ENCODE measurements at regions not wholly inside any gene's neighbourhood (a gene's known extent, or its start where the extent isn't known, plus 50 kb on each side); places are given as distances from the start of the nearest gene placed in this dataset.

DNA sequence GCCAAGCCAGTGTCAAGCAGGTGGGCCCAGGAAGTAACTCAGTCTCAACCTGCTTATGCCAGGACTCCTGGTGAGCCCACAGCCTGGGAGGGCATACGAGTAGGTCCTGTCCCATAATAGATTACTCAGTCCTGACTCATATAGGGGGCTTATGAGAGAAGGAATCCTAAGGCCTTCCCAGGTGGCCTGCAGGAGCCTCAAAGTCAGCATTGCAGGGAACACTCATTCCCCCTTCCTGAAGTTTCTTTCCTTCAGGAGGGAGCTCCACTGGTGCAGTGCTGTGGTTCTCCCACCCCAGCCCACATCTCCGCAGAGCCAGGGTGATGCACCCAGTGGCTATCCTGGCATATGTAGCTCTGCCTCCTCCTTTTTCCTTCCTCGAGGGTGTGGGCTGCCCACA is 137.3 kb downstream of the ZIC5 start:
- H3K27ac ChIP-seq (ENCODE audit: low read depth), result no peak overlapping the region
- H3K4me3 ChIP-seq (ENCODE audit: low read depth, low read length), result no peak overlapping the region
- no peaks in the 10 kb centered on the region for H3K36me3 ChIP-seq (ENCODE audit: insufficient read depth)
- WGBS, result 75% methylated on average over 3 of the region's 3 CpGs
- no peak for DNase-seq (ENCODE audit: extremely low spot score)
- no peaks in the 10 kb centered on the region for H3K4me1 ChIP-seq (ENCODE audit: insufficient read depth)

- Histone ChIP-seq H3K4me3 (ENCODE audit: low read depth, low read length) (no peak overlapping the region), H3K36me3 (ENCODE audit: insufficient read depth) (no peaks in the 10 kb centered on the region), H3K27ac (ENCODE audit: low read depth) (no peak overlapping the region), H3K4me1 (ENCODE audit: insufficient read depth) (no peaks in the 10 kb centered on the region)
- DNase-seq (ENCODE audit: extremely low spot score), result no peak
- WGBS, result 79% methylated on average over 1 of the region's 1 CpG
Observed at GRCh38 chr13:99832347-99832746, 139.2 kb downstream of the ZIC5 start.

DNA sequence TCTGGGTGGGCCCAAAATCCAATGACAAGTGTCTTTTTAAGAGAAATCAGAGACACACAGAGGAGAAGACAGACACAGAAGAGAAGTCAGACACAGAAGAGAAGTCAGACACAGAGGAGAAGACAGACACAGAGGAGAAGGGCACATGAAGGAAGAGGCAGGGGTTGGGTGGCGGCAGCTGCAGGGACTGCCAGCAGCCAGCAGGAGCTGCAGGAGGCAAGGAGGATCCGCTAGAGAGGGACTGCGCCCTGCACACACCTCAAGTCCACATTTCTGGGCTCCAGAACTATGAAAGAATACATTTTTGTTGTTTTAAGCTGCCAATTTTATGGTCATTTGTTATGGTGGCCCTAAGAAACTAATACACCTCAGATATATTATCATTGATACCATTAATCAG is 140.6 kb downstream of the ZIC5 start:
- H3K36me3 ChIP-seq (ENCODE audit: insufficient read depth), result no peaks in the 10 kb centered on the region
- H3K4me3 ChIP-seq (ENCODE audit: low read depth, low read length), result no peak overlapping the region
- H3K27ac ChIP-seq (ENCODE audit: low read depth), result no peak overlapping the region
- WGBS, result 88% methylated on average over 3 of the region's 3 CpGs
- no peak for DNase-seq (ENCODE audit: extremely low spot score)
- no peaks in the 10 kb centered on the region for H3K4me1 ChIP-seq (ENCODE audit: insufficient read depth)

DNA sequence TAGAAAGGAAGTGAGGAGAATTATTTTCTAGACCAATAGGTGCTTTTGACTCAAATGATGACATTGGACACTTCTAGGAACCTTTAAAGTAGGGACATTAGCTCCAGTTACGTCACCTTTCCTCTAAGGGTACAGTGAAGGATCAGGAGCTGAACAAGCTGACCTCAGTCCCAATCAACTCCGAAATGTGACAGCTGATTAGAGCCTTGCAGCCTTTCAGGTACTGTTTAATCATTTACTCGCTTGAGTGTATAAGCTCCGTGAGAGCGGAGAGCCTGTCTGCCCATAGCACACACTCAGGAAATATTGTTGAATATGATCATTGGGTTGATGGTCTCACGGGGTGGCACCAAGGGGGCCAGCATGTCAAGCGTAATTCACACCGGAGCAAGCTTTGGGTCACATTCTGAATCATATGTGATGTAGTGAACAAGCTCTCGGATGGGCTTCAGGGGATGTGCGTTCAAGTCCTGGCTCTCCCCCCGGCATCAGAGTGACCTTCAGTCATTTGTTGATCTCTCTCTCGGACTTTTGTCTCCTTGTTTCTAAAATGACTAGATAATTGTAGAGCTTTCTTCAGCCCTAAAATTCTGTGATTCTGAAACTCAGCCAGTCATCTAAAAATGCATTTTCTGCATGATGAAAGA is 141.9 kb downstream of the ZIC5 start:
- 92% methylated on average over 12 of the region's 12 CpGs for WGBS

GRCh38 chr13:99829161-99829560 is 142.4 kb downstream of the ZIC5 start:
- no peak for DNase-seq (ENCODE audit: extremely low spot score)
- 75% methylated on average over 5 of the region's 5 CpGs for WGBS
- Histone ChIP-seq H3K27ac (ENCODE audit: low read depth) (no peak overlapping the region), H3K4me3 (ENCODE audit: low read depth, low read length) (no peak overlapping the region), H3K36me3 (ENCODE audit: insufficient read depth) (no peaks in the 10 kb centered on the region), H3K4me1 (ENCODE audit: insufficient read depth) (no peaks in the 10 kb centered on the region)

More for the DNA sequence above, 141.9 kb downstream of the ZIC5 start:
- Histone ChIP-seq H3K4me1 (ENCODE audit: insufficient read depth) (no peaks in the 10 kb centered on the region), H3K27ac (ENCODE audit: low read depth) (no peak overlapping the region), H3K36me3 (ENCODE audit: insufficient read depth) (no peaks in the 10 kb centered on the region), H3K4me3 (ENCODE audit: low read depth, low read length) (no peak overlapping the region)
- no peak for DNase-seq (ENCODE audit: extremely low spot score)

DNA sequence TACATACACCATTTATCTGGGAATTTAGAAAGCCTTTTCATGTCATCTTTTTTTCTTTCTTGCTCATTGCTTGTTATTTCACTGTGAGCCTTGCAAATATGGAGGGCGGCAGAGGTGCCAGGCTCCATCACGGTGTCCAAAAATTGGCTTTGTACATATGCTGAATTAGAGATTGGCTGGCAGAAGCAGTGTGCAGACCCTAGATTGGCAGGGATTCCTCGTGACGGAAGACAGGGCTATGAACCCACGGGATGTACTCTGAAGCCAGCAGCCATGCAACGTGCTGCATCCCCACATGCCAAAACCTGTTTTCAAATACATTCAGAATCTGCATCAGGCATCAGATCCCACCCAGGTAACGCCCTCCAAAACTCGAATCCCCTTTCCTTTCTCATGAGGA is 142.8 kb downstream of the ZIC5 start:
- Histone ChIP-seq H3K4me1 (ENCODE audit: insufficient read depth) (no peaks in the 10 kb centered on the region), H3K4me3 (ENCODE audit: low read depth, low read length) (no peak overlapping the region), H3K27ac (ENCODE audit: low read depth) (no peak overlapping the region), H3K36me3 (ENCODE audit: insufficient read depth) (no peaks in the 10 kb centered on the region)
- no peak for DNase-seq (ENCODE audit: extremely low spot score)
- WGBS, result 85% methylated on average over 8 of the region's 8 CpGs

DNA sequence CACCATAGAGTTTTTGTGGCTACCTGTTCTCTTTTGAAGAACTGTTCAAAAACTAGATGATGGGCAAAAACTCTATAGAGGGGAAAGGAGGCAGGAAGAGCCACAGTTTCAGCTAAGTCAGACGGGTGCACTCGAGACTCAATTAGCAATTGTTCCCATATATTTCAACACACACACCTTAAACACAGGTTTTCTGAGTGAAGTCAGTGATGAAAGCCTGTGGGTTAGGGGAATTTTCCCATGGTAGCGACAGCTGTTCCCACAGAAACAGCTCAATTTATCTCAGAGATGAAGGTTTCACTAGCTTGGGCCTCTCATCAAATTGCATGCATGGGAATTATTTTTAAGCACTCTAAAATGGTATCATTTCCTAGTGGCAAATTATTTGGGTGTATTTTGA is 143.4 kb downstream of the ZIC5 start:
- no peak overlapping the region for H3K27ac ChIP-seq (ENCODE audit: low read depth)
- no peaks in the 10 kb centered on the region for H3K36me3 ChIP-seq (ENCODE audit: insufficient read depth)
- 83% methylated on average over 3 of the region's 3 CpGs for WGBS
- H3K4me1 ChIP-seq (ENCODE audit: insufficient read depth), result no peaks in the 10 kb centered on the region
- no peak overlapping the region for H3K4me3 ChIP-seq (ENCODE audit: low read depth, low read length)
- no peak for DNase-seq (ENCODE audit: extremely low spot score)

DNA sequence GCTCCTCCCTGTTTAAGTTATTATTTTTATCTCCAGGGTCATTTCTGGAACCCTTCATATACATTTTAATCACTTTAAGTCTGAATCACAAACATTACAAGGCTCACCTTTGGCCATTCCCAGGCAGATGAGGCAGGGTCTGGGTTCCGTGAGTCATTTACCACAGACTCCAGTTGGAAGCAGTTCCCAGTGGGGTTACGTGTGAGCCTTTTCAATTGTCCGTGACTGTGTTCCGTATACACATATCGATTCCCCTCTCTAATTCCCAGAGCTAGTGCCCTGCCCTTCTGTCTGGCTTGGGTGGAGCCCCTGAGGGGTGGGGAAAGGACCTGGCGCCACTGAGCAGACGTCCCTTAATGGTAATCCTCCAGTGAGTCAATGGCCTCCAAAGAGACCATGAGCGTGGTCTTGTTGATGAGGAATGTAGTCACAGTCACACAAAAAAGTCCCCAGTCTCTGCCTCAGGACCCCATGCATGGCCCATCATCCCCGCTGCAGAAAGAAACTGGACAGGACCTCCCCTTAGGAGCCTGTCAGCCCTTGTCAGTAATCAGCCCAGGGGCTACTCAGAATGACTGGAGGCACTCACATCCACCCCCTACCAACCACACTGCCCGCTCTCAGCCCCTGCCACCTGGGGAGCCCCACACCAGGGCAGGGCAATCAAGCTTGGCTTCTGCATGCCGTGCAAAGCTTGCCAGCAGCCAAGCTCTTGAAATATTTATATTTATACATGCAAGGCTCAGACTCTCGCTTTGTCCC is 144.4 kb downstream of the ZIC5 start:
- 93% methylated on average over 12 of the region's 12 CpGs for WGBS
- no peaks in the 10 kb centered on the region for H3K36me3 ChIP-seq (ENCODE audit: insufficient read depth)
- H3K4me3 ChIP-seq (ENCODE audit: low read depth, low read length), result no peak overlapping the region
- no peaks in the 10 kb centered on the region for H3K4me1 ChIP-seq (ENCODE audit: insufficient read depth)
- DNase-seq (ENCODE audit: extremely low spot score), result no peak
- no peak overlapping the region for H3K27ac ChIP-seq (ENCODE audit: low read depth)

DNA sequence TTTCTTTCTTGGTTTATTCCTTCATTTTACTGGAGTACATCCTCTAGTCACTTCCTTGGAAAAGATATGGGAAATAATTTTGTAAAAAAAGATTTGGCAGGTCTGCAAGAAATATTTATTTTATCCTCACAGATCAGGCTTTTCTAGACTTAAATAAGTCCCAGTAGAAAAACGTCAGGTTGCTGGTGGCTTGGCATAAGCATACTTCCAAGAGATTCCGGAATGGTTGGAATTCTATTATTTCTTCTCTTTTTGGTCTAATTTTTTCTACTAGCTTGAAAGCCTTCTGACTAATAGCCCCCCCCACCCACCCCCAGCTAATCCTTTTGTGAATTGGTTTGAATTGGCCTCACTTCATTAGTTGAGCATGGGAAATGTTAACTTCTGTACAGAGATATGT is 147.6 kb downstream of the ZIC5 start:
- WGBS, result 73% methylated on average over 2 of the region's 2 CpGs
- H3K4me1 ChIP-seq (ENCODE audit: insufficient read depth), result no peaks in the 10 kb centered on the region
- H3K4me3 ChIP-seq (ENCODE audit: low read depth, low read length), result no peak overlapping the region
- no peak for DNase-seq (ENCODE audit: extremely low spot score)
- H3K27ac ChIP-seq (ENCODE audit: low read depth), result no peak overlapping the region
- no peaks in the 10 kb centered on the region for H3K36me3 ChIP-seq (ENCODE audit: insufficient read depth)

DNA sequence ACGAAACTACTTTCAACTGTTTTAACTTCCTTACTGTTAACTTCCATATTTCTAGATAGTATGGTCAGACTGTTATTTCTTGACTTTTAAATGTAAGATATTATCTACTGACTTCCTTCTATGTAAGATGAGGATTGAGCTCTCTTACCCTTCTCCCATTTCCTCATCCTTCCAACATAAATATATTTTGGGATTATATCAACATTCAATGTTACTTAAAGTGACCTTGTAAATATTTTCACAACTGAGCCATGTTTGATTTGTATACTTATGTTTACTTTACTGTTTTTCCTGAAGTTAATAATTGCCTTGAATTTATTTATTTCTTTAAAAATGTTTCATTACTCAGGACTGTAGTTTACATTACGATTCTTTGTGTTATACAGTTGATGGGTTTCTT is 148.7 kb downstream of the ZIC5 start:
- Histone ChIP-seq H3K27ac (ENCODE audit: low read depth) (no peak overlapping the region), H3K36me3 (ENCODE audit: insufficient read depth) (no peaks in the 10 kb centered on the region), H3K4me1 (ENCODE audit: insufficient read depth) (no peaks in the 10 kb centered on the region), H3K4me3 (ENCODE audit: low read depth, low read length) (no peak overlapping the region)
- DNase-seq (ENCODE audit: extremely low spot score), result no peak
- 86% methylated on average over 2 of the region's 2 CpGs for WGBS

GRCh38 chr13:99821741-99822140 is 149.8 kb downstream of the ZIC5 start:
- 77% methylated on average over 3 of the region's 3 CpGs for WGBS

GRCh38 chr13:99819967-99820366 is 151.6 kb downstream of the ZIC5 start:
- Histone ChIP-seq H3K36me3 (ENCODE audit: insufficient read depth) (no peaks in the 10 kb centered on the region), H3K27ac (ENCODE audit: low read depth) (no peak overlapping the region), H3K4me3 (ENCODE audit: low read depth, low read length) (no peak overlapping the region), H3K4me1 (ENCODE audit: insufficient read depth) (no peaks in the 10 kb centered on the region)
- WGBS, result 72% methylated on average over 7 of the region's 7 CpGs
- no peak for DNase-seq (ENCODE audit: extremely low spot score)

More at GRCh38 chr13:99821741-99822140, 149.8 kb downstream of the ZIC5 start:
- no peaks in the 10 kb centered on the region for H3K36me3 ChIP-seq (ENCODE audit: insufficient read depth)
- H3K27ac ChIP-seq (ENCODE audit: low read depth), result no peak overlapping the region
- no peaks in the 10 kb centered on the region for H3K4me1 ChIP-seq (ENCODE audit: insufficient read depth)
- no peak overlapping the region for H3K4me3 ChIP-seq (ENCODE audit: low read depth, low read length)
- no peak for DNase-seq (ENCODE audit: extremely low spot score)

DNA sequence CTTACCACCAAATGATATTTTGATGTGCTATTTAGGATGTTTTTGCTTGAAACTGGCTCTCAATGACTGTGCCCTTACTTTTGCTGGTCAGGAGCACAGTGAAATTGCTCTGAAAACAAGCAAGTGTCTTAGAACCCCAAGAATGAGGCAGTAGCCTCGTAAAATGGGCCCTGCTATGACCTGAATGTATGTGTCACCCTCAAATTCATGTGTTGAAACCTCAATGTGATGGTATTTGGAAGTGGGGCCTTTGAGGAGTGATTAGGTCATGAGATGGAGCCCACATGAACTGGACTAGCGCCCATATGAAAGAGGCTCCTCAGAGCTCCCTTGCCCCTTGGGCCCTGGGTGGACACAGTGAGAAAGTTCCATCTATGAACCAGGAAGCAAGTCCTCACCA is 155.2 kb downstream of the ZIC5 start:
- 71% methylated on average over 2 of the region's 2 CpGs for WGBS
- Histone ChIP-seq H3K4me3 (ENCODE audit: low read depth, low read length) (no peak overlapping the region), H3K27ac (ENCODE audit: low read depth) (no peak overlapping the region), H3K4me1 (ENCODE audit: insufficient read depth) (no peaks in the 10 kb centered on the region), H3K36me3 (ENCODE audit: insufficient read depth) (no peaks in the 10 kb centered on the region)
- DNase-seq (ENCODE audit: extremely low spot score), result no peak

DNA sequence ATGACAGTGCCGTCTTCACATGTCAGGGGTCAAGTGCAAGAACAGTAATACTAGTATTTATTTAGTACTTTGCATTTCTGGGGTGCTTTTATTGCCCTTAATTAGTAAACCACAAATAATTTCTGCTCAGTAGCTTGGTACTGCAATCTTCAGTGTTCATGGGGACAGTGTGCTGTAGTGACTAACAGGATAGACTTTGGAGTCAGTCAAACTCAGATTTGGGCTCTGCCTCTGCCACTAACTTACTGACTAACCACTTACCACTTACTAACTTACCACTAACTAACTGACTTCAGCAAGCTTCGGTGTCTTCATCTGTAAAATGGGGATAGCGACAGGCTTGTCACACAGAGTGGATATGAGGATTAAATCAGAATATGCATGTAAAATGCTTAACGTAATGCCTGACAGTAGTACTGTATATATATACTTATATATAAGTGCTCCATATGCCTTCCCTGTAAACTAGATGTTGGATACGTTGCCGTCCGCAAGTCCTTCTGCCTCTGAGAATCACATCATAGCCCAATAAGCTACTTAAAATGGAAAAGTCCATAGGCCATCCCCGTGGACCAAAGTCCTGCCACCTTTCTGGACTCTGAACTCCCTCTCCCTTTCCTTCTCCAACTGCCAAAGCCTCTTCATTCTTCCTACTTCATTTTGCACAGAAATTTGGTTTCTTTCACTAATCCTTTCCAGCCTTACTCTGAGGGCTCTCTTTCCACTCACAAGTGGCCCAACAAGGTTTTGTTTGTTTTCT is 158.1 kb downstream of the ZIC5 start:
- H3K4me3 ChIP-seq (ENCODE audit: low read depth, low read length), result no peak overlapping the region
- WGBS, result 84% methylated on average over 8 of the region's 8 CpGs
- no peak for DNase-seq (ENCODE audit: extremely low spot score)
- no peak overlapping the region for H3K27ac ChIP-seq (ENCODE audit: low read depth)
- H3K4me1 ChIP-seq (ENCODE audit: insufficient read depth), result no peaks in the 10 kb centered on the region
- no peaks in the 10 kb centered on the region for H3K36me3 ChIP-seq (ENCODE audit: insufficient read depth)
